GM12872 (cell line): ENCODE measurements at regions not wholly inside any gene's neighbourhood (a gene's known extent, or its start where the extent isn't known, plus 50 kb on each side); places are given as distances from the start of the nearest gene placed in this dataset.

Experiments used
- TF ChIP-seq, protein P1 (sequence below): IDR thresholded peaks from 3 replicates; pipeline ENCODE4 v1.5.1; 2011; ENCODE audit warnings: low read depth, mild to moderate bottlenecking, low read length, moderate library complexity; ENCODE audit not compliant: insufficient read depth

DNA sequence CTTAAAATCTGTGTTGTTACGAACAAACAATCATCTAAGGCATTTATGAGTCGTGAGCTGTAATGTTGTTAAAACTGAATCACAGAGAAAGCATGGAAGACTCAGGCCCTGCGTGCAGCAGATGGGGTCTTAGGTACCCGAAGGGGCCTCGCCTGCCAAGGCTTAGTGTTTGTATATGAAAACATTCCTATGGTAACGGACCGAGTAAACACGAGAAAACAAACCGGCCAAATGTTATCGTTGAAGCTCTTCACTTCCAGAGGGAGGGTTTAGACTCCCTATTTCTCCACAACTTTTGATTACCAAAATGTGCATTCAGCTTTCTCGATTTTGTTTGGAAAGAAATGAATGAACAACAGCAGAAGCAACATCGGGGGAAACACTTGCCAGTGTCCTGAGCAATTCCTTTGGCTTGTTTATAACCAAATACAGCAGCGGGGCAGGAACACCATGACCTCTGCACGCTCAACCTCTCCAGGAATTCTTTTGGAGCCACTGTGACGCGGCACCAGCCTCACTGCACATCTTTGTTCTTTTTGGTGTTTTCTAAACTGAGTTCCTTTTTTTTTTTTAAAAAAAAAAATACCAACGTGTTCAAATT is 121.6 kb upstream of the KLF6 start:
- TF ChIP-seq, protein P1, sequence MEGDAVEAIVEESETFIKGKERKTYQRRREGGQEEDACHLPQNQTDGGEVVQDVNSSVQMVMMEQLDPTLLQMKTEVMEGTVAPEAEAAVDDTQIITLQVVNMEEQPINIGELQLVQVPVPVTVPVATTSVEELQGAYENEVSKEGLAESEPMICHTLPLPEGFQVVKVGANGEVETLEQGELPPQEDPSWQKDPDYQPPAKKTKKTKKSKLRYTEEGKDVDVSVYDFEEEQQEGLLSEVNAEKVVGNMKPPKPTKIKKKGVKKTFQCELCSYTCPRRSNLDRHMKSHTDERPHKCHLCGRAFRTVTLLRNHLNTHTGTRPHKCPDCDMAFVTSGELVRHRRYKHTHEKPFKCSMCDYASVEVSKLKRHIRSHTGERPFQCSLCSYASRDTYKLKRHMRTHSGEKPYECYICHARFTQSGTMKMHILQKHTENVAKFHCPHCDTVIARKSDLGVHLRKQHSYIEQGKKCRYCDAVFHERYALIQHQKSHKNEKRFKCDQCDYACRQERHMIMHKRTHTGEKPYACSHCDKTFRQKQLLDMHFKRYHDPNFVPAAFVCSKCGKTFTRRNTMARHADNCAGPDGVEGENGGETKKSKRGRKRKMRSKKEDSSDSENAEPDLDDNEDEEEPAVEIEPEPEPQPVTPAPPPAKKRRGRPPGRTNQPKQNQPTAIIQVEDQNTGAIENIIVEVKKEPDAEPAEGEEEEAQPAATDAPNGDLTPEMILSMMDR = no peak

DNA sequence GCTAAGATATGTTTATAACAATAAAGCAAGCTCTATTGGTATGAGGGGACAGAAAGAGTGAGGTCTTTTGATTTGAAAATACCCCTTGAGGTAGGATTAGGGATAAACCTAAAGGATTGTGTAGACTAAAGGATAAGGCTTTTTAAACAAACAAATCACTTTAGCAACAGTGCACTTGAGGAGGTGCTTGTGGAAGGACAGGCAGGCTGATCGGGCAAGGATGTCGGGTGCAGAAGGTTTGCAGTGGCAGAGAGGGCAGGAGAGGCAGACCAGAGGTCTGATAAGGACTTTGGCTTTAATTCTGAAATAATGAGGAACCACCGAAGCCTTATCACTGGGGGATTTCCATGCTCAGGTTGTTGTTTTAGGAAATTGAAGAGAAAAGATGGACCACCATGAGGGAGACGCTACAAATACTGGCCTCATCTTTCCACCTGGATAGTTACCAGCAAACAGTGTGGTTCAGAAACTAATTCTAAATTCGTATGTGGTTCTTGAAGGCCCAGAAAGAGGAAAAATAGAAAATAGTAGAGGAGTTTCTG is 119.5 kb upstream of the KLF6 start:
- TF ChIP-seq, protein P1 = no peak

DNA sequence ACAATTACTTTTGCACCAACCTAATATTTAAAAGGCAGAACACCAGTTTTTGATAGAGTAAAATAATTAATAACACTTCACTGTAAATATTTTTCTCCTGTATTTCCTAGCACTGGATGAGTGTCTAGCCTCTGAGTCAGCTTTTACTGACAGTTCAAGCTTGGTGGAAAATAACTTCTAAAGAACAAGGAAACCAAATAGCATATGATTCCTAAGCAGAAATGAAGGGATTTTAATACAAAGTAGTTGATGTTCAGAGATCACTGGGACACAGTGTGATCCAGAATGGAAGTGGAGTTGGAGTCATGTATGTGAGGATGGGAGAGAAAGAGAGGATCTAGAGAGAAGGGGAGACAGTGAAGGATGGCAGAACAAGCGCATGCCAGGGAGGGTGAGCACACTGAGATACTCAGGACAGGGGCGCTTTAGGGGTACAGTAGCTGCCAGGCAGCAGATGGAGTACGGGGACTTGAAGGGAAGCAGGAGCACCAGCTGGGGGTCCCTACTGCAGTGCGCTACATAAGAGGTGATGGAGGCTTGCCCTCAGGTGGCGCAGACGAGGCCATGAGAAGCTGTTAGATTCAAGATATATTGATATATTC is 117.9 kb upstream of the KLF6 start:
- TF ChIP-seq, protein P1 = no peak

DNA sequence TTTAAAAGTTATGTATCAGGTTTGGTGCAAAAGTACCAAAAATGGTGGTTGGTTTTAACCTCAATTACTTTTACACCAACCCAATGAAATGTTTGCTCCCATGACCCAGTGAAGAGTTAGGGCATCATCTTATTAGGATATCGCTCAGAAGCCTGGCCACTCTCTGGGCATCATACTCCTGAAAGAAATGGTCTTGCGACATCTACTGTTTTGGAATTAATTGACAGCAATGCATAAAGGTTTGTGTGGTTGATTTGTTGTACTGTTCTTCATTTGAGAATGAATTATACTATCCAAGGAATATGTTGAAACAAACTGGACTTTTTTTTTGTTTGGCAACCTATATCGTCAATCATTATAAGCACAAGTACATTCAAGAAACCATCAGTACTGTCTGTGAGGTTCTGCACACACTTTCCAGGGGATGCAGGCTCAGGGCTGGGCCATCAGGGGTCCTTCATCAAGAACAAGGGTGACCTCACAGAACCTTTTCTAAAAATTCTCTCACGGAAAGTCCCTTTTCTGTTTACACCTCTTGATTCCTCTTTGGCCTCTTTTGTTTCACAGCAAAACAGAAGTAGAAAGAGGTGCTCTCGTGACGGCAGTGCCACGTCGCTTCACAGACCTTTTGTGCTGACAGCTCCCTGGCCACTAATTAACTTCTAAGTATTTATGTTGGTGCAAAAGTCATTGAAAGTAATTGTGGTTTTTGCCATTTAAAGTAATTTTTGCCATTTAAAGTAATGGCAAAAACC is 117.2 kb upstream of the KLF6 start:
- TF ChIP-seq, protein P1 = 0 out of 3 replicates have a peak, but pooled peaks have one; percentile 29

DNA sequence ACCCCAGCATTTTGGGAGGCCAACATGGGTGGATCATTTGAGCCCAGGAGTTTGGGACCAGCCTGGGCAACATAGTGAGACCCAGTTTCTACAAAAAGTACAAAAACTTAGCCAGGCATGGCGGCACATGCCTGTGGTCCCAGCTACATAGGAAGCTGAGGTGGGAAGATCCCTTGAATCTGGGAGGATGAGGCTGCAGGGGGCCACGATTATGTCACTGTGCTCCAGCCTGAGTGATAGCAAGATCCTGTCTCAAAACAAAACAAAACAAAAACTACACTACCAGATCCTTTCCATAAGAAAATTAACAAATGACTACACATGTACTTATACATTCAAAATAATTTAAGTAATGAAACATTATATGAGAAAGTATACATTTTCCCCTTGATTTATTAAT is 116.4 kb upstream of the KLF6 start:
- TF ChIP-seq, protein P1 = no peak

DNA sequence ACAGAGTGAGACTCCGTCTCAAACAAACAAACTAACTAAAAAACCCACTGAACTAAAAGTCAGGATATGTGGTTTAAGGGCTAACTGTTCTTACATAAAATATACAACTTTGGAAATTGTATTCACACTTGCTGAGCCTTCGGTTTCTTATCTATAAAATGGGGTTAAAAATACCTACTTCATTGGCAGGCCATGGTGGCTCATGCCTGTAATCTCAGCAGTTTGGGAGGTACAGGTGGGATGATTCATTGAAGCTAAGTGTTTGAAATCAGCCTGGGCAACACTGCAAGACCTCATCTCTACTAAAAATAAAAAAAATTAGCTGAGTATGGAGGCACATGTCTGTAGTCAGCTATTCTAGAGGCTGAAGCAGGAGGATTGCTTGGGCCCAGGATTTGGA is 115.4 kb upstream of the KLF6 start:
- TF ChIP-seq, protein P1 = no peak

DNA sequence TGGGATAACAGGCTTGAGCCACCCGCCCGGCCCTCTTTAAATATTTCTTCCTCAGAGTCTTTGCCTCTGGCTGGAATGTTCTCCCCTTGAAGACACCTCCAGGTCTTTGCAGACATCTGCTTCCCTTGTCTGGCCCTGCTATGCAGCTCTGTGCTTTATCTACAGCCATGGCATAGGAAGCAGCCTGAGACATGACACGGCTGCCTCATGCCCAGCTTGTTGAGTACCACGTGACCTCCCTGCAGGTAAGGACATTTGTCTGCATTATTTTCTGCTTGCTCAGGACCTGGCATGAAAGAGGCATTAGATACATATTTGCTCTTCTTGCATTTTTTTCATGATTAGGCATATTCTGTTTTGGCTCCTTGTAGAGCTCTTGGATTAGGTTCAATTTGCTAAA is 113.8 kb upstream of the KLF6 start:
- TF ChIP-seq, protein P1 = no peak
